GM19395 (cell line): ENCODE measurements at regions not wholly inside any gene's neighbourhood (a gene's known extent, or its start where the extent isn't known, plus 50 kb on each side); places are given as distances from the start of the nearest gene placed in this dataset.

Experiments used
- ATAC-seq: cut with Tn5 transposase; IDR thresholded peaks from one replicate; pipeline ENCODE4 v1.9.1; 2021; ENCODE audit warnings: mild to moderate bottlenecking, moderate library complexity; ENCODE audit not compliant: unreplicated experiment

GRCh38 chr1:227378871-227379554, 60.7 kb upstream of the CDC42BPA start:
- no peak for ATAC-seq

- no peak for ATAC-seq
Observed at GRCh38 chr1:227378181-227378580, 59.9 kb upstream of the CDC42BPA start.

- ATAC-seq = no peak
Observed at GRCh38 chr1:227374846-227375245, 56.6 kb upstream of the CDC42BPA start.

GRCh38 chr1:227372726-227373130, 54.4 kb upstream of the CDC42BPA start:
- ATAC-seq = no peak

GRCh38 chr1:227370533-227371254, 52.4 kb upstream of the CDC42BPA start:
- ATAC-seq = no peak

- ATAC-seq = no peak
Observed at GRCh38 chr1:227369102-227369760, 50.9 kb upstream of the CDC42BPA start.
